Smooth muscle cell (in vitro differentiated cells): ENCODE measurements at regions not wholly inside any gene's neighbourhood (a gene's known extent, or its start where the extent isn't known, plus 50 kb on each side); places are given as distances from the start of the nearest gene placed in this dataset.

Experiments
- DNase-seq: peaks from one replicate; lab custom pipeline; 2025; ENCODE audit not compliant: unreplicated experiment; lab: John Stamatoyannopoulos, UW
- H2AFZ ChIP-seq: fragments of 200-600 bp; sonication (generic); 2 replicates; pipeline ENCODE4 v1.6.0; 2016; ENCODE audit warnings: antibody characterized with exemption, low read depth, mild to moderate bottlenecking
- H3F3A ChIP-seq: fragments of 200-600 bp; sonication (generic); 2 replicates; pipeline ENCODE4 v1.6.0; 2017; ENCODE audit warnings: antibody characterized with exemption, low read depth
- H3K27ac ChIP-seq: fragments of 200-600 bp; sonication (generic); 2 replicates; pipeline ENCODE4 v1.5.1; 2016; ENCODE audit warnings: low read depth, mild to moderate bottlenecking
- H3K27me3 ChIP-seq: fragments of 200-600 bp; sonication (generic); 2 replicates; pipeline ENCODE4 v1.6.1; 2016; ENCODE audit warnings: low read depth, mild to moderate bottlenecking
- H3K36me3 ChIP-seq: fragments of 200-600 bp; sonication (generic); 2 replicates; pipeline ENCODE4 v1.5.1; 2016; ENCODE audit warnings: low read depth
- H3K4me1 ChIP-seq: fragments of 200-600 bp; sonication (generic); 2 replicates; pipeline ENCODE4 v1.5.1; 2016; ENCODE audit warnings: low read depth
- H3K4me2 ChIP-seq: fragments of 200-600 bp; sonication (generic); 2 replicates; pipeline ENCODE4 v1.6.0; 2016; ENCODE audit warnings: mild to moderate bottlenecking
- H3K4me3 ChIP-seq: fragments of 200-600 bp; sonication (generic); 2 replicates; pipeline ENCODE4 v1.5.1; 2016; ENCODE audit warnings: mild to moderate bottlenecking
- H3K79me2 ChIP-seq: fragments of 200-600 bp; sonication (generic); 2 replicates; pipeline ENCODE4 v1.6.0; 2016; ENCODE audit warnings: low read depth, mild to moderate bottlenecking
- H3K9ac ChIP-seq: fragments of 200-600 bp; sonication (generic); 2 replicates; pipeline ENCODE4 v1.6.0; 2016; ENCODE audit warnings: low read depth
- H3K9me3 ChIP-seq: fragments of 200-600 bp; sonication (generic); replicated peaks from 2 replicates; pipeline ENCODE4 v1.5.1; 2016; ENCODE audit warnings: low read depth
- H4K20me1 ChIP-seq: fragments of 200-600 bp; sonication (generic); 2 replicates; pipeline ENCODE4 v1.6.0; 2016; ENCODE audit warnings: low read depth
- CTCF ChIP-seq: fragments of 200-600 bp; sonication (generic); IDR thresholded peaks from 2 replicates; pipeline ENCODE4 v1.5.1; 2017; ENCODE audit warnings: borderline replicate concordance, mild to moderate bottlenecking, antibody characterized with exemption; ENCODE audit not compliant: insufficient read depth, poor library complexity, severe bottlenecking
- WGBS: methylation state at CpG from one replicate; pipeline ENCODE4 v1.1.7; 2016; ENCODE audit warnings: low lambda C conversion rate; 5-methylcytosine and 5-hydroxymethylcytosine counted together

DNA sequence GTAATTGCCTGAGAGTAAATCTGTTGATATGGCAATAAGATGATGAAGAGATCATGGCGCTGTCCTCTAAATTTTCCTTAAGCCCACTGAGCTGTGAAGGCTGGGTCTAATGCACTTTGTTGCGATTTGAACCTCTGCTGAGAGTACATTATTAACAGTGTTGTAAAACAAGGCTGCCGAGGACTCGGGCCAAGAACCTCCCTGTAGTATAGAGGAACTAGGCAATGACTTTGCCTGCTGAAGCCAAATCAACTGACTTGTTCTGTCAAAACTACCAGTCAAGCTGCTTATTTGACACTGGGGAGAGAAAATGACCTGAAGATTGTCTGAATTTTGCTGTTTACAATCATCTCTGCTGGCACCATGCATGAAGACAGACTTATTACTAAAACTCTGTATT is 1154.7 kb downstream of the DTWD2 start:
- H3K4me2 ChIP-seq = no peak overlapping the region
- H3K4me3 ChIP-seq = no peak overlapping the region
- H3K9me3 ChIP-seq = no peaks in the 10 kb centered on the region
- no peak overlapping the region for H3K9ac ChIP-seq
- no peaks in the 10 kb centered on the region for H3K27me3 ChIP-seq
- WGBS = 96% methylated on average over 4 of the region's 4 CpGs
- no peak overlapping the region for H3K27ac ChIP-seq
- H3K79me2 ChIP-seq = no peaks in the 10 kb centered on the region
- no peaks in the 10 kb centered on the region for H3K36me3 ChIP-seq
- H4K20me1 ChIP-seq = no peaks in the 10 kb centered on the region
- H3F3A ChIP-seq = no peaks in the 10 kb centered on the region
- H2AFZ ChIP-seq = no peak overlapping the region
- DNase-seq = no peak
- TF ChIP-seq CTCF = no peak
- H3K4me1 ChIP-seq = no peaks in the 10 kb centered on the region

GRCh38 chr5:117829646-117830045 is 1158.7 kb downstream of the DTWD2 start:
- TF ChIP-seq CTCF = no peak
- Histone ChIP-seq H3F3A (no peaks in the 10 kb centered on the region), H3K4me1 (no peaks in the 10 kb centered on the region), H3K4me3 (no peak overlapping the region), H4K20me1 (no peaks in the 10 kb centered on the region), H3K9ac (no peak overlapping the region), H3K27me3 (no peaks in the 10 kb centered on the region), H3K4me2 (no peak overlapping the region), H3K9me3 (no peaks in the 10 kb centered on the region), H2AFZ (no peak overlapping the region), H3K36me3 (no peaks in the 10 kb centered on the region), H3K79me2 (no peaks in the 10 kb centered on the region), H3K27ac (no peak overlapping the region)
- no peak for DNase-seq
- 66% methylated on average over 3 of the region's 3 CpGs for WGBS

GRCh38 chr5:117813850-117814249 is 1174.5 kb downstream of the DTWD2 start:
- Histone ChIP-seq H2AFZ (no peak overlapping the region), H3K9me3 (no peaks in the 10 kb centered on the region), H3K79me2 (no peaks in the 10 kb centered on the region), H3F3A (no peaks in the 10 kb centered on the region), H3K27ac (no peak overlapping the region), H3K4me1 (no peaks in the 10 kb centered on the region), H3K27me3 (no peaks in the 10 kb centered on the region), H3K4me3 (no peak overlapping the region), H3K9ac (no peak overlapping the region), H4K20me1 (no peaks in the 10 kb centered on the region), H3K4me2 (no peak overlapping the region), H3K36me3 (no peaks in the 10 kb centered on the region)
- no peak for DNase-seq
- TF ChIP-seq CTCF = no peak
- WGBS = 96% methylated on average over 2 of the region's 2 CpGs

- Histone ChIP-seq H2AFZ (no peak overlapping the region), H3K4me2 (no peak overlapping the region), H4K20me1 (no peaks in the 10 kb centered on the region), H3K9ac (no peak overlapping the region), H3K27me3 (no peaks in the 10 kb centered on the region), H3K9me3 (no peaks in the 10 kb centered on the region), H3K4me3 (no peak overlapping the region), H3K36me3 (no peaks in the 10 kb centered on the region), H3K27ac (no peak overlapping the region), H3F3A (no peaks in the 10 kb centered on the region), H3K4me1 (no peaks in the 10 kb centered on the region), H3K79me2 (no peaks in the 10 kb centered on the region)
- TF ChIP-seq CTCF = no peak
- WGBS = 46% methylated on average over 1 of the region's 1 CpG
- no peak for DNase-seq
Measured at GRCh38 chr5:117812861-117813260, 1175.5 kb downstream of the DTWD2 start.
